HG03457 (cell line): ENCODE measurements at regions not wholly inside any gene's neighbourhood (a gene's known extent, or its start where the extent isn't known, plus 50 kb on each side); places are given as distances from the start of the nearest gene placed in this dataset.

ENCODE experiments used
- ATAC-seq: cut with Tn5 transposase; IDR thresholded peaks from one replicate; pipeline ENCODE4 v1.9.1; 2021; ENCODE audit warnings: moderate number of reproducible peaks; ENCODE audit not compliant: unreplicated experiment

DNA sequence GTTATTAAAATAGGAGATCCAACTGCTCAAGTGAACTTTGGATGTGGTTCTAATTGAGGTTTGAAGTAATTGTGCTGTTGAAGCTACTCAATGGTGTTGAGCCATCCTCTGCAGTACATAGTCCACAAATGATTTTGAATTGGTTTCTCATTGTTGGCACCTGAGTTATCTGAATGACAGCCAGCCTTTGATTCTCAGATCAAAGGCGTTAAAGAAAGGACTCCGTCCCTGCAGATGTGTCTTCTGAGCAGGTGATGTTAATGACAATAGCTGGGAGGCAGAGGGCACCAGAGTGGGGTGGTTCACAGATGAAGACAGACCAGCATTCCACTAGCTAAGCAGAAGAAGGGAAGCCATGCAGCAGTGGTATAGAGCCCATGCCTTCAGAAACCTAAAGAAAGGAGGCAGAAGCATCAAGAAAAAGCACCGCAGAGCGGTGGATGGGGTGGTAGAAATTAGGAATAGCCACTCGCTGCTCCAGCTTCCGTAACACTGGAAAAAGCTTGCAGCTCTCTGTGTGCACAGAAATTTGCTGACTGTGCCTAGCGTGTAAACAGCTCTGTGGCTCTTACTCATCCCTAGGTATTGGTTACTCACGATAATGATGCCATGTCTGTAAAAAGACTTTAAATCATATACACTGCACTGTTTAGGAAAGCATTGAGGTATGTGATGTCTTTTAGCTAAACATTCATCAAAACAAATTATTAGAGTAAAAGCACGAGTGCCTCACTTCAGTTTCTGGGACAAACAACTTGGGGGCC is 79.2 kb upstream of the CLCN4 start:
- no peak for ATAC-seq

DNA sequence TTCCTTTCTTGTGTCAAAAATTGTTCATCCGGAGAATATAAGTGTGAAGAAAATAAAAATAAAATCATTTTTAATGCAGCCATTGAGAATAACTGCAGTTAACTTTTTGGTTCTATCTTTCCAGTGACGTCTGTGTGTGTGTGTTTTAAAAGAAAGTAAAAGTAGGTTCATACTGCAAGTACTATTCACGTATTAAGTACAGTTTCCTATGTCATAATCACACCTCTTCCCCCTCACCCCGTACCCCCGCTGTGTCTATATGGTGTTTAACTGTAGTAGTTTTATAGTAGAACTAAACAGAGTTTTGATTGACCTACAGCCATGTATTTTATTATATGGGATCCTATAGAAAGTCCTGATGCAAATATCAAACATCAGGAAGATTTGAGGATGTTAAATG is 78.5 kb upstream of the CLCN4 start:
- no peak for ATAC-seq

DNA sequence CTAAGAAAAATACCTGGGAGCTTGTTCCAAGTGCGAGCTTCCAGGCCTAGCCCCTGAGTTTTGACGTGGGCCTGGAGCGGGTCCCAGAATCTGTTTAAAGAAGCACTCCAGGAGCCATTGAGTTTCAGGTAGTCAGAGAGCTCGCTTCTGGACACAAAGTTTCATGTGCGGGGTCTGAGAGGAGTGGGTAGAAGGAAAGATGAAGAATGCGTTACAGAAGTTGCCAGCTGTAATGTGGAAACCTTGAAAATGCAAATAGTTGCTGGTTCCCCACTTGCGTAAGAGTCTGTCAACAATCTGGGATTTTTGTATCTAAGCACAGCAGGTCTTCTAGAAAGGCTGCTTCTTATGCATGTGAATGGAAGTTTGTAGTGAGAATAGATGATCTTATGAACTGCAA is 77.5 kb upstream of the CLCN4 start:
- ATAC-seq = no peak

DNA sequence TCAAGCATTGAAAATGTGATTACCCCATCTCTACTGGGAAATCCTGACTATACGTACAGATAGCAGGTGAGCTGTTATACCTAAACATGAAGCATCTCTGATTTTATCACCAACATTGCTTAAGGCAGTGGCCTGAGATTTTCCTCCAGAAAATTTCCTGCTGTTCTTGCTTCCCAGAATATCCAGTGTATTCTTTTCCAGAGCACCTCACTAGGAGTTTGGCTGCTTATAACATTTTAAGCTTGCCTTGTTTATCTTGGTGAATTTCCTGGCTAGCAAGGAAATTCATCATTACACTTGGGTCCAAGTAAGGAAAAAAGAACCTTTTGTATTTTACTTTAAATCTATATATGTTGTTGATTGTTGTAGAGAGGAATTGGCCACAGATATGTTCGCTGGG is 73.0 kb upstream of the CLCN4 start:
- ATAC-seq = no peak

DNA sequence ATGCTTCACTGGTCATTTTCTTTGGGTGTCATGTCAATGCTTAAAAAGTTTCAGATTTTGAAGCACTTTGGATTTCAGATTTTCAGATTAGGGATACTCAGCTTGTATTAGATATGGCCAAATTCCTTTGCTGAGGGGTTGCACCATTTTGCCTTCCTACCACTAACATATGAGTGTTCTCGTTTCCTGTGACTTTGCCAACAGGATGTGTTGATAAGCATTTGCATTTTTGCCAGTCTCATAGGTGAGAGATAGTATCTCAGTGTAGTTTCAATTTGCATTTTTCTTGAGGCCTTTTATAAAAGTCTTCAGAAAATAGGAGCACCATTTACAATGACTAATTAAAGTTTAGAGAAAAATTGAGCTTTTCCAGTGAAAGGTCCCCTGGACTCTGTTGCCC is 71.6 kb upstream of the CLCN4 start:
- ATAC-seq = no peak

DNA sequence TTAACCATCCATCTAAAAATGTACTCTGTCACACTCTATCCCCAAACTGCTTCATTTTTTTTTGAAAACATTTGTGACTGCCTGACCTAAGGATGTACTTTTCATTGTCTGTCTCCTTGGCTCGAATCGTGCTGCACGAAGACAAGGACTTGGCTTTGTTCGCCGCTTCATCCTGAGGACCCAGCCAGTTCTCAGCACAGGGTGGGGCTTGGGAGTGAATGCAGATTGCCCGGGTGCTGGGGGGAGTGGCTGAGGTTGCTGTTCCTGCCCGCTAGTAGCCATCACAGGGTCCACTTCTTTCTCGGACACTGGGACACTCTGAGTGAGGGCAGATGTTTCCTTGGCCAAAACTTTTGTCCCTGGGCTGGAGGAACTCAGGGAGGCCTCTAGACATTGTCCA is 70.1 kb upstream of the CLCN4 start:
- no peak for ATAC-seq

DNA sequence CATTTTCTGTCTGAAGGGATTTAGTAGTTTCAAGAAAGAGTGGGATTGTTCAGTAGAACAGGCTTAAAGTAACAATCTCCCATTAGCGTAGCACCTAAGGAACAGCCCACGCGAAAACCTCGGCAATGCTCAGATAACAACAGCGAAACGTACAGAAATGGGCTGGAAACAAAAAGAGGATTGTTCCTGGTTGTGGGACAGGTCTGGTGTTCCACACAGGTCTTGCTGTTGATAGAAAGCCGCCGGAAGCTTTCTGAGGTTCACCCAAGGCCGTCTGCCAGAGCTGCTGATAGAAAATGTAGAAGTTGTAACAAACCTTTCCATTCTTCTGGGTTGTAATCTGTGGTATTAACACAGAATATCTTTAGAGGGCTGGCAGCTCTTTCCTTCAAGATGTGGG is 69.4 kb upstream of the CLCN4 start:
- no peak for ATAC-seq

DNA sequence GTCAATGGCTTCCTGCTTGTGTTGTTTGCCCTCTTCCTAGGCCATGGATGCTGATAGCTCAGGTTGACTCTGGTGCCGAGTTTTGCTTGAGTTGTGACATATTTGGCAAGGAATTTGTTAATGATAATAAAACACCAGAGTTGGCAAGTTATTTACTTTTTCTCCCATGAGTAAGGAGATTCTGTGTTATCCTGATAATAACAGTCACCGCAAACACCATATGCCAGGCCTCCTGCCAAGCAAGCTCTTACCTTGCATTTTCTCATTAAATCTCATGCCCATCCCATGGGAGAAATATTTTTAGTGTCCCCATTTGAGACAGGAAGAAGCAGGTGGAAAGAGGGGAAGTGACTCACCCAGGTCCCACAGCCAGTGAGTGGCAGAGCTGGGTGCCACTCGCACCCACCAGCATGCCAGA is 67.4 kb upstream of the CLCN4 start:
- ATAC-seq = no peak

DNA sequence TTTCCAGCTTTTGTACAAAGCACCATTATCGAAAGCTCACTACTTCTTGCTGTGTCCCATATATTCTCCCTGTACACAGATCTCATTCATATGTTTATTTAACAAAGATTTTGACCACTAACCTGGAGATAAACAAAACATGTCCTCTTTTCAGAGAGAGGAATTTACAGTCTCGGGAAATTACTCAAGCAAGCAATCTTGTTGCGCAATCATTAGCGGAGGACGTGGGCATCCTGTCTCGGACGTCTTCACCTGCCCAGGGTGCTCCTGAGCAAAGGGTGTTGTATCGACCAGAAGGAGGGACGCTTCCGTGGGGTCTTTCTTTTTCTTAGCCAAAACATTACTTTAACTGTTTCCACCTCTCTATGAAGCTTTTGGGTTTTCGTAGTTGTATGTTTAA is 66.5 kb upstream of the CLCN4 start:
- ATAC-seq = no peak

DNA sequence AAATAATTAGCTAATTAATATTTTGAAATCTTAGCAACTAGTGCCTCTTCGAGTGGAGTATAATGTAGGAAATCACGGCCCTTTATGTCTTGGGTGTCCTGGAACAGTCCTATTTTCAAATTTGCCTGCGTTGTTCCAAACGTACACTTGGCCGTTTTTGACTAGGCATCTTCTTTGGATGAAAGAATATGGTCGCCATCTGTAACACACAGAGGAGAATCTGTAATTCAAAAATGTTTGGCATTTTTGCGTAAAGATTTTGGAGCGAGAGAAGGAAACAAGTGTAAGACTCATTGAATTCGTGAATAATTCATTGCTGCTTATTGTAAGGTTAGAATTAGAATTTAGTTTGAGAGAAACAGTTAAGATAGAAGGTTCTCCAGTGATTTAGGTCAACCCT is 61.5 kb upstream of the CLCN4 start:
- ATAC-seq = no peak

DNA sequence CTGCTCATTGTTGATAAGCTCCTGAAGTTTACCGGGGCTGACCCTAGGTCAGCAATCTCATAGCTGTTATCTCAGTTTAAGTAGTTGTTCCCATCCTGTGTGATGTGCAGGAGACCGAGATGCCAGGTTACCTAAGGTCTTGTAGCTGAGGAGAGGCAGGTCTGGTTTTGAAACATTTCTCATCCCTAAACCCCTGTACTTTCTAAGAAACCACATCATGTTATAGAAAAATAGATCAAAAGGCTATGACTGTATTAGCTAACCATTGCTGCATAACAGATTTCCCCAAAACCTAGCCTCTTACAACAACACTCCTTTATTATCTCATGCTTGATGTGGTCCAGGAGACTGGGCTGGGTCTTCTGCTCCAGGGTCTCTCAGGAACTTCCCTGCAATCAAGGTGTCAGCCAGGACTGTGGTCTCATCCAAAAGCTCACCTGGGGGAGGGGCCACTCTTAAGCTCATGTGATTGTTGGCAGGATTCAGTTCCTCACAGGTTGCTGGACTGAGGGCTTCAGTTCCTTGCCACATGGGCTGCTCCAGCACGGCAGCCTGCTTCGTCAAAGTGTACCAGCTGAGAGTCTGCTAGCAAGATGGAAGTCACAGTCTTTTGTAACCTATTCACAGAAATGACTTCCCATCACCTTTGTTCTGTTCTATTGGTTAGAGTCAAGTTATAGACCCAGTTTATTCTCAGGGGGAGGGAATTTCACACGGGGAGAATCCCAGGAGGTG is 60.9 kb upstream of the CLCN4 start:
- no peak for ATAC-seq

DNA sequence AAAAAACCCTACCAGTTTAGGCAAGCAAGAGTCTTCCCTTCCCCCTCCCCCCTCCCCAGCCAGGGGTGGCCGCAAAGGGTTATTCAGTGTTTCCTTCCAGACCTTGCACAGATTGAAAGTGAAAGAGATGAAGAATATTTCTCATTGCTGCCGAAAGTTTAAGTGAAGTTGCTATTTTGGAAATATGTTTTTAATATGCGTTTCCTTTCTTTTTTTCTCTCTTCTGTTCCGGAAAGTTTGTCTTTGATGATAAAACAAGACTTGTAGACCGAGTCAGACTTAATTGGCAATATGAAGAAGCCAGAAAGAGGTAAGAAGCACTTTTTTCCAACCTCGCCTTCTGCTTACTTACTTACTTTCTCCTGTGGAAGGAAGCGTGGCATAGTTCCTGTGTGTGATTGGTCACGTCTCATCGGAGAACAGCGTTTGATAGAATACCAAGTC is 58.5 kb upstream of the CLCN4 start:
- ATAC-seq = peak; percentile 81

DNA sequence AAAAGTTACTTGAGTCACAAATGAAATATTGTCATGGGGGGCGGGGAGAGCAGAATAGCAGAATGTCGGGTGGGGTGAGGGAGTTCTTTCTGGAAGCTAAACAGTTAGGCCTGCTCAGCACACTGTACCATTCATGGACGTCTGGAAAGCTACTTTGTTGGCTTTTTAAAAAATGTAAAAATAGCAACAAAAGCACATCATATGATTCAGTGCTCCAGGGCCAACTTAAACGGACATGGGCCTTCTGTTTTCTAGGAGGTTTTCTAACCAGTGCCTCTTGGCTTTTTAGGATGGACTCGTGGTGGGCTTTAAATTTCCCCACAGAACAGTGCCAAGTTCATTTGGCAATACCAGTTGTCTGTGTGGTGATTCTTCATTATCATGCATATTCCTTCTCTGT is 57.4 kb upstream of the CLCN4 start:
- ATAC-seq = no peak

DNA sequence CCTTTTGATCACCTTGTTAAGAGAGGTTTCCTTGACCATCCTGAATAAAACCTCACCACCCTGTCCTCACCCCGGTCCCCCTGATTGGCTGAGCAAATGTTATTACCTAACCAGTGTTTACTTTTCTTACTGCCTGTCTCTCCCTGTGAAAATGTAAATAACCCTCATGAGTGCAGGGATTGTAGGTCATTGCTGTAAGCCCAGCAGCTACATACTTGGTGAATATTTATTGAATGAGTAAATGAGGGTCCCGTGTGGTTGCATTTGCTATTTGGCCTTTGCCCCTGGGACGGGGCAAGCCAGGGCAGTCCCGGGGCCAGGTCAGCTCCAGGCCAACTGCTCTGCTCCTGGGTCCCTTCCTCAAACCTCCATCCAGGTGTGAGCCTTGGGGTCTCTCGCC is 55.5 kb upstream of the CLCN4 start:
- ATAC-seq = no peak

DNA sequence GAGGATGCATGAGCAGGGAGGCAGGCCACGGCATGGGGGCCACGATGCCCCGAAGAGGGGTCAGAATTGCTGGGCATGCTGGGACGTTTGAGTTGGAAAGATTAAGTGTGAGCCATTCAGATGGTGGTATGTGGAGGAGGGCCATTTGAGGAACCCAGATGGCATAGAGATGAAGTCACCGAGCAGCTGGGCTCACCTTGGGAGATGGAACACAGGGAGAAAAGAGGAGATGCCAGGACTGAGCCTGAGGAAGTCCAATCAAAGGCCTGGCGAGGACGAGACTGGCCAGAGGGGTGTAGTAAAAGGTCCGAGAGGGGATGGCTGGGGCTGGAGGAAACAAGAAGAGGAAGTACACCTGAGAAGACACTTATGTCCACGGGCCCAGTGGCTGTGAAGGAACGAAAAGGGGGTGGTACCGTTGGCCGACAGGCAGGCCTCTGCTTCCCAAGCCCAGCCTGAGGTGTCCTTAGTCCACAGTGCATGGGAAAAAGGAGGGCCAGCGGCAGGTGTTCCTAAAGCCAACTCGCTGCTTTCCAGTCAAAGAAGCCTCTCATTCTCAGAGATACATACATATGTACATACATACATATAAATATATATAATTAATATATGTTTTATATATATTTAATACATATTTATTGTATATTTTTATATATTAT is 54.6 kb upstream of the CLCN4 start:
- ATAC-seq = no peak

DNA sequence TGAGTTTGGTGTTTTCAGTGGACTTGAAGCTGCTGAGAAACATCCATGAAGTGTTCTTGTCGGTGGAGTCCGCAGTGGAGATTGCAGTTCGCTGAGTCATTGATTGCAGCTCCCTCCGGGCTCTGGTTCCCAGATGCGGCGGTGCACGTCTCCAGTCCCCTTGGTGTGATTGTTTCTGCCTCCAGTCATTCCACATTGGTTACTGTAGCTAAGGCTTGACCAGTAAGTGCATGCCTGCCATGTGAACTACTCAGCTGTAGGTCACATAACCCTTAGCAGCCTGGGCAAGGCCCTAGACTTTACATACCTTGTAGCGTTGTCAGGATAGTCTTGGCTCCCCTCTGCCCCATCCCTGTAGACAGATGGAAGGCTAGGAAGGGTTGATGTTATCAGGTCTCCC is 53.8 kb upstream of the CLCN4 start:
- no peak for ATAC-seq

DNA sequence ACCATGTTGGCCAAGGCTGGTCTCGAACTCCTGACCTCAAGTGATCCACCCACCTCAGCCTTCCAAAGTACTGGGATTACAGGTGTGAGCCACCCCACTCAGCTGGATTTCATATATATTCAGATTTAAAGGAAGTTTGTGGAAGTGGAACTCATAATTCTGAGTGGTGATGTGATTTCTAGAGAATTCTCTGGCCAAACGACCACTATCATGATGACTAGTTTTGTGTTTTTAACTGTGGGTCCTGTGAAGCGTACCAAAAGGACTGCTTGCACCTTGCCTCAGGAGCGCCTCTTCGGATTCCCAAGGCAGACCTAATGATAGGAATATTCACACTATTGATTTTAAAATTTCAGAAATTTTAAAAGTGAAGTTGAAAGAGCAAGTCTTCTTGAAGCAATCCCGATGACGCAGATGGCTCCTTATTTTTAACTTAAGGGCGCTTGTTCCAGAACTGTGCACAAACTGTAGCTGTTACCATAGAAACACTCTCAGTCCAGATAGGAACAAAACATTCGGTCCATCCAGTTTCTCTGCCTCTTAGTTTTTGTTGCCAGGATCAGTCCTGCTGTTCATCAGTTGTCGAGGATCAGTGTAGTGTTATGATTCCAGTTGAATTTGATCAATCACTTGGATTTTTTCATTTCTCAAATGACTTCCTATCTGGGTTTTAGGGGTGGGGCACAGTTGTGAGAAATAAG is 51.7 kb upstream of the CLCN4 start:
- no peak for ATAC-seq

DNA sequence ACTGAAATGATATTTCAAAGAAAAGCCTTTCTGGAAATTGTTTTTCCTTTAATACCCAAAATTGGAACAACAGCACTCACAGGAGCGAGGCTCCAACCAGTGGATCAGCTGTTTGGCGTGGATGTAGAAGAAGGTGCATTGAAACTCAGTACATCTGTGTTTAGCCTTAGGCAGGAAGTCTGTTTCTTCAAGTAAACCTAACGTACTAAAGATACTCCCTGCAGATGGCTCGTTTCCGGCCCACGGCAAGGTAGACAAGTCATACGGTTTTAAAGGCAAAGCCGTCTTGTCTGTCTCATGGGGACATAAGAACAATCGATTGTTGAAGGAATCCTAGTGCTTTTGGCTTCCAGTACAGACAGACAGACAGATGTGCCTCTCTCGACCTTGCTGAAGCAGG is 50.0 kb upstream of the CLCN4 start:
- peak; percentile 37 for ATAC-seq
